B cell (primary cell): ENCODE measurements at regions not wholly inside any gene's neighbourhood (a gene's known extent, or its start where the extent isn't known, plus 50 kb on each side); places are given as distances from the start of the nearest gene placed in this dataset.

ENCODE experiments used
- EZH2 ChIP-seq: IDR thresholded peaks from 2 replicates; pipeline ENCODE4 v1.6.1; 2012; ENCODE audit warnings: borderline replicate concordance, low read depth, mild to moderate bottlenecking, moderate library complexity, low read length; ENCODE audit not compliant: insufficient read depth, poor library complexity, severe bottlenecking
- TF ChIP-seq, protein P1 (sequence below): fragments of 200-600 bp; IDR thresholded peaks from one replicate; pipeline ENCODE4 v1.8.0; 2022; ENCODE audit warnings: antibody characterized with exemption, mild to moderate bottlenecking

- TF ChIP-seq, protein P1, sequence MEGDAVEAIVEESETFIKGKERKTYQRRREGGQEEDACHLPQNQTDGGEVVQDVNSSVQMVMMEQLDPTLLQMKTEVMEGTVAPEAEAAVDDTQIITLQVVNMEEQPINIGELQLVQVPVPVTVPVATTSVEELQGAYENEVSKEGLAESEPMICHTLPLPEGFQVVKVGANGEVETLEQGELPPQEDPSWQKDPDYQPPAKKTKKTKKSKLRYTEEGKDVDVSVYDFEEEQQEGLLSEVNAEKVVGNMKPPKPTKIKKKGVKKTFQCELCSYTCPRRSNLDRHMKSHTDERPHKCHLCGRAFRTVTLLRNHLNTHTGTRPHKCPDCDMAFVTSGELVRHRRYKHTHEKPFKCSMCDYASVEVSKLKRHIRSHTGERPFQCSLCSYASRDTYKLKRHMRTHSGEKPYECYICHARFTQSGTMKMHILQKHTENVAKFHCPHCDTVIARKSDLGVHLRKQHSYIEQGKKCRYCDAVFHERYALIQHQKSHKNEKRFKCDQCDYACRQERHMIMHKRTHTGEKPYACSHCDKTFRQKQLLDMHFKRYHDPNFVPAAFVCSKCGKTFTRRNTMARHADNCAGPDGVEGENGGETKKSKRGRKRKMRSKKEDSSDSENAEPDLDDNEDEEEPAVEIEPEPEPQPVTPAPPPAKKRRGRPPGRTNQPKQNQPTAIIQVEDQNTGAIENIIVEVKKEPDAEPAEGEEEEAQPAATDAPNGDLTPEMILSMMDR, result no peak
- no peak for TF ChIP-seq EZH2
Measured at GRCh38 chr20:57872816-57873409, 163.1 kb upstream of the PMEPA1 start.
